ENCODE measurements at regions not wholly inside any gene's neighbourhood (a gene's known extent, or its start where the extent isn't known, plus 50 kb on each side); places are given as distances from the start of the nearest gene placed in this dataset.
"Not testable (repeated sequence)": the region's sequence is repeated elsewhere in the genome, so short reads cannot be mapped to it uniquely, and the experiment has no call there.

DNA sequence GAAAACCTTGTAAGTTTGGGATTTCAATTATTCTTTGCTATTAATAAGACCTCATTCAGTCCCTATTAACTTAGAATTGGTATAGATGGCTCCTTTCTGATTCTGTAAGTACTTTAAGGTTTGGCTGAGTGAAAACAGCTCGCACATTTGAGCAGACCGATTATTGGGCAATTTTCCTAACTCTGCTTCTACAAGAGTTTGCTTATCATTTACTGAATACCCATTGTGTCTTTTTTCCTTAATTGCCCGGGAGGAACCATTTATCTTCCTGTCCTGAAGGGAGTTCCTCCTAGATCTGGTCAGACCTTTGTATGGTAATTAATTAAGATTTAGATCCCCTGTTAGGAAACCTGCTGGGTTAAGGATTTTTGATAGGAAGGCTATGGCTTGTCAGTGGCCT is 92.8 kb downstream of the EBLN2 start:
- H3K4ac ChIP-seq (ENCODE audit: low read depth, low read length); in situ Hi-C loops (cut with MboI; ENCODE audit: low sequenced_read_pairs); ATAC-seq (ENCODE audit: low read depth); H2BK20ac ChIP-seq (ENCODE audit: low read depth, low read length); H3K79me1 ChIP-seq (ENCODE audit: low read depth in 1 of 2, low read length in 2 of 2); H3K36me3 ChIP-seq (ENCODE audit: control insufficient read depth, insufficient read depth, low read length); H3K18ac ChIP-seq (ENCODE audit: low read depth, low read length); H3K4me1 ChIP-seq (ENCODE audit: control insufficient read depth, insufficient read depth, low read length); H2AK5ac ChIP-seq (ENCODE audit: low read depth, low read length); intact Hi-C loops (cut with micrococcal nuclease); H2AFZ ChIP-seq (replicated peaks; ENCODE audit: low read length, poor library complexity); H2AK9ac ChIP-seq (replicated peaks; ENCODE audit: low read depth, low read length, poor library complexity); H4K5ac ChIP-seq (ENCODE audit: low read depth, low read length); H3K27me3 ChIP-seq (ENCODE audit: control insufficient read depth, insufficient read depth, low read length); H4K8ac ChIP-seq (ENCODE audit: low read depth in 2 of 2, low read length in 2 of 2); H3K14ac ChIP-seq (replicated peaks; ENCODE audit: low read depth, low read length); H2BK120ac ChIP-seq (ENCODE audit: low read depth, low read length); H3K4me2 ChIP-seq (ENCODE audit: low read depth, low read length); H2BK15ac ChIP-seq (ENCODE audit: low read depth, low read length); H3K9ac ChIP-seq (ENCODE audit: low read depth, low read length); H3K56ac ChIP-seq (ENCODE audit: extremely low read depth, insufficient read depth, low read length); dilution Hi-C loops (cut with HindIII; ENCODE audit: low sequenced_read_pairs, unreplicated experiment); POLR2A ChIA-PET (ENCODE audit: unreplicated experiment); H3K9me1 ChIP-seq (ENCODE audit: insufficient read depth, low read length); BruUV-seq (replicated peaks); H4K91ac ChIP-seq (ENCODE audit: insufficient read depth, low read depth, low read length); H3K9me3 ChIP-seq (ENCODE audit: control insufficient read depth, insufficient read depth, low read length); H2BK5ac ChIP-seq (ENCODE audit: low read depth, low read length, poor library complexity, severe bottlenecking); H3K4me3 ChIP-seq (ENCODE audit: insufficient read depth, low read depth, low read length); H3K23ac ChIP-seq (ENCODE audit: low read depth, low read length); CTCF ChIA-PET; H3K27ac ChIP-seq (ENCODE audit: insufficient read depth, low read length); DNase-seq; H4K20me1 ChIP-seq (ENCODE audit: insufficient read depth, low read length): not testable (repeated sequence)
- WGBS, 2 experiments (ENCODE audit: extremely low coverage in 2 of 2, insufficient read length in 1 of 2), result no CpG with 5 or more reads among the region's 3 CpGs

DNA sequence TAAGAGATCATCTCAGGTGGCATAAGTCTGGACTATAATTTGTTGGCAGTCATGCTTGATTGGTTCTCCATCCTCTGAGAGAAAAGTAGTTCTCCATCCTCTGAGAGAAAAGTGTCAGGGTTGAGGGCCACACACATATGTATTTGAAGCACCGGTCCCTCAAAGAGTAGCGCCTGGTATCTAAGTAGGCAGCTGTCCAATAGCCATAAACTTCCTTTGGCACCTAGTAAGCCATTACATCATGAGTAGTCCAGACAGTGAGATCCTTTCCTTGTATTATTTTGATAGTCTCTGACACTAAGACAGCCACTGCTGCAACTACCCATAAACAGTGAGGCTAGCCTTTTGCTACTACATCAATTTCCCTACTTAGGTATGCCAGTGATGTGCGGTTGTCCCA is 94.0 kb downstream of the EBLN2 start:
- H2AK9ac ChIP-seq (replicated peaks; ENCODE audit: low read depth, low read length, poor library complexity); dilution Hi-C loops (cut with HindIII; ENCODE audit: low sequenced_read_pairs, unreplicated experiment); POLR2A ChIA-PET (ENCODE audit: unreplicated experiment); H3K9me3 ChIP-seq (ENCODE audit: control insufficient read depth, insufficient read depth, low read length); DNase-seq; H4K20me1 ChIP-seq (ENCODE audit: insufficient read depth, low read length); H4K5ac ChIP-seq (ENCODE audit: low read depth, low read length); H2BK120ac ChIP-seq (ENCODE audit: low read depth, low read length); H4K91ac ChIP-seq (ENCODE audit: insufficient read depth, low read depth, low read length); H4K8ac ChIP-seq (ENCODE audit: low read depth in 2 of 2, low read length in 2 of 2); H2BK5ac ChIP-seq (ENCODE audit: low read depth, low read length, poor library complexity, severe bottlenecking); H2BK15ac ChIP-seq (ENCODE audit: low read depth, low read length); in situ Hi-C loops (cut with MboI; ENCODE audit: low sequenced_read_pairs); H3K18ac ChIP-seq (ENCODE audit: low read depth, low read length); H3K27me3 ChIP-seq (ENCODE audit: control insufficient read depth, insufficient read depth, low read length); intact Hi-C loops (cut with micrococcal nuclease); BruUV-seq (replicated peaks); H3K9me1 ChIP-seq (ENCODE audit: insufficient read depth, low read length); H2AFZ ChIP-seq (replicated peaks; ENCODE audit: low read length, poor library complexity); ATAC-seq (ENCODE audit: low read depth); H3K23ac ChIP-seq (ENCODE audit: low read depth, low read length); H3K14ac ChIP-seq (replicated peaks; ENCODE audit: low read depth, low read length); H3K56ac ChIP-seq (ENCODE audit: extremely low read depth, insufficient read depth, low read length); H3K36me3 ChIP-seq (ENCODE audit: control insufficient read depth, insufficient read depth, low read length); H3K4me3 ChIP-seq (ENCODE audit: insufficient read depth, low read depth, low read length); H3K4me1 ChIP-seq (ENCODE audit: control insufficient read depth, insufficient read depth, low read length); H2AK5ac ChIP-seq (ENCODE audit: low read depth, low read length); H3K79me1 ChIP-seq (ENCODE audit: low read depth in 1 of 2, low read length in 2 of 2); H3K4ac ChIP-seq (ENCODE audit: low read depth, low read length); H3K4me2 ChIP-seq (ENCODE audit: low read depth, low read length); H3K9ac ChIP-seq (ENCODE audit: low read depth, low read length); H2BK20ac ChIP-seq (ENCODE audit: low read depth, low read length); H3K27ac ChIP-seq (ENCODE audit: insufficient read depth, low read length); CTCF ChIA-PET: not testable (repeated sequence)
- 50% methylated on average over 1 of the region's 3 CpGs; no CpG with 5 or more reads in 1 of the 2 experiments for WGBS, 2 experiments (ENCODE audit: extremely low coverage in 2 of 2, insufficient read length in 1 of 2)
